ENCODE measurements at regions not wholly inside any gene's neighbourhood (a gene's known extent, or its start where the extent isn't known, plus 50 kb on each side); places are given as distances from the start of the nearest gene placed in this dataset.

GRCh38 chr2:7829241-7829640, 852.6 kb upstream of the ID2 start:
- TF ChIP-seq, protein P1, sequence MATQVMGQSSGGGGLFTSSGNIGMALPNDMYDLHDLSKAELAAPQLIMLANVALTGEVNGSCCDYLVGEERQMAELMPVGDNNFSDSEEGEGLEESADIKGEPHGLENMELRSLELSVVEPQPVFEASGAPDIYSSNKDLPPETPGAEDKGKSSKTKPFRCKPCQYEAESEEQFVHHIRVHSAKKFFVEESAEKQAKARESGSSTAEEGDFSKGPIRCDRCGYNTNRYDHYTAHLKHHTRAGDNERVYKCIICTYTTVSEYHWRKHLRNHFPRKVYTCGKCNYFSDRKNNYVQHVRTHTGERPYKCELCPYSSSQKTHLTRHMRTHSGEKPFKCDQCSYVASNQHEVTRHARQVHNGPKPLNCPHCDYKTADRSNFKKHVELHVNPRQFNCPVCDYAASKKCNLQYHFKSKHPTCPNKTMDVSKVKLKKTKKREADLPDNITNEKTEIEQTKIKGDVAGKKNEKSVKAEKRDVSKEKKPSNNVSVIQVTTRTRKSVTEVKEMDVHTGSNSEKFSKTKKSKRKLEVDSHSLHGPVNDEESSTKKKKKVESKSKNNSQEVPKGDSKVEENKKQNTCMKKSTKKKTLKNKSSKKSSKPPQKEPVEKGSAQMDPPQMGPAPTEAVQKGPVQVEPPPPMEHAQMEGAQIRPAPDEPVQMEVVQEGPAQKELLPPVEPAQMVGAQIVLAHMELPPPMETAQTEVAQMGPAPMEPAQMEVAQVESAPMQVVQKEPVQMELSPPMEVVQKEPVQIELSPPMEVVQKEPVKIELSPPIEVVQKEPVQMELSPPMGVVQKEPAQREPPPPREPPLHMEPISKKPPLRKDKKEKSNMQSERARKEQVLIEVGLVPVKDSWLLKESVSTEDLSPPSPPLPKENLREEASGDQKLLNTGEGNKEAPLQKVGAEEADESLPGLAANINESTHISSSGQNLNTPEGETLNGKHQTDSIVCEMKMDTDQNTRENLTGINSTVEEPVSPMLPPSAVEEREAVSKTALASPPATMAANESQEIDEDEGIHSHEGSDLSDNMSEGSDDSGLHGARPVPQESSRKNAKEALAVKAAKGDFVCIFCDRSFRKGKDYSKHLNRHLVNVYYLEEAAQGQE (IDR thresholded peaks at IDR 0.05; ENCODE audit: insufficient read depth in 1 of 2, low read depth in 2 of 2, low read length in 2 of 2), result no peak
- TF ChIP-seq POLR2AphosphoS5 (IDR thresholded peaks at IDR 0.05; ENCODE audit: low read depth, low read length) (no peak), TAF1 (IDR thresholded peaks at IDR 0.05; ENCODE audit: borderline replicate concordance, insufficient read depth, low read length) (no peak), SIN3A (IDR thresholded peaks at IDR 0.05; ENCODE audit: borderline replicate concordance, insufficient read depth, low read length) (no peak), FOXP2 (optimal IDR thresholded peaks at IDR 0.05; ENCODE audit: borderline replicate concordance, extremely low read depth, extremely low read length, insufficient read depth) (no peak)
